Activated naive CD4-positive, alpha-beta T cell treated with anti-CD3 and anti-CD28 coated beads, Interleukin-2, amount 10 ng/mL, durations not matched to agents 7 days and 5 days (primary cell): ENCODE measurements at regions not wholly inside any gene's neighbourhood (a gene's known extent, or its start where the extent isn't known, plus 50 kb on each side); places are given as distances from the start of the nearest gene placed in this dataset.
"Not testable (repeated sequence)": the region's sequence is repeated elsewhere in the genome, so short reads cannot be mapped to it uniquely, and the experiment has no call there.

Source experiments
- CTCF ChIA-PET: fragments of 350-600 bp; sonication (Branson Sonifier 250); formaldehyde crosslinking; loops from one replicate; lab custom pipeline; 2021; ENCODE audit warnings: antibody characterized with exemption; lab: Charles Lee
- DNase-seq: peaks from one replicate; pipeline ENCODE4 v3.0.0-alpha.2; 2020
- H3K27ac Mint-ChIP-seq: one replicate; pipeline ENCODE4 v1.8.0; 2021; ENCODE audit warnings: mild to moderate bottlenecking, moderate library complexity, mixed read lengths
- H3K27me3 Mint-ChIP-seq: one replicate; pipeline ENCODE4 v1.8.0; 2021; ENCODE audit warnings: mild to moderate bottlenecking, mixed read lengths
- H3K36me3 Mint-ChIP-seq: one replicate; pipeline ENCODE4 v1.8.0; 2021; ENCODE audit warnings: mixed read lengths
- H3K4me1 Mint-ChIP-seq: one replicate; pipeline ENCODE4 v1.8.0; 2021; ENCODE audit warnings: mixed read lengths
- H3K4me3 Mint-ChIP-seq: one replicate; pipeline ENCODE4 v1.8.0; 2021; ENCODE audit warnings: mild to moderate bottlenecking, moderate library complexity, mixed read lengths
- H3K9me3 Mint-ChIP-seq: one replicate; pipeline ENCODE4 v1.8.0; 2021; ENCODE audit warnings: mixed read lengths

GRCh38 chr6:71007298-71007697, 50.4 kb upstream of the B3GAT2 start:
- H3K27me3 Mint-ChIP-seq = peaks cover 18% of the 10 kb centered on the region
- H3K4me3 Mint-ChIP-seq, H3K9me3 Mint-ChIP-seq, H3K36me3 Mint-ChIP-seq, H3K4me1 Mint-ChIP-seq, H3K27ac Mint-ChIP-seq, DNase-seq, CTCF ChIA-PET: not testable (repeated sequence)

- no peak for DNase-seq
- no peaks in the 10 kb centered on the region for H3K9me3 Mint-ChIP-seq
- no peaks in the 10 kb centered on the region for H3K36me3 Mint-ChIP-seq
- H3K27me3 Mint-ChIP-seq = peaks cover 25% of the 10 kb centered on the region
- H3K27ac Mint-ChIP-seq = no peak overlapping the region
- no peaks in the 10 kb centered on the region for H3K4me1 Mint-ChIP-seq
- H3K4me3 Mint-ChIP-seq = no peak overlapping the region
- CTCF ChIA-PET = interaction anchor here (1.0 to 2.5 kb wide), 7 partner anchors 304 to 791 kb away, joined by 3 to 7 read pairs (median 3); no protein-coding TSS in a partner anchor
Measured at GRCh38 chr6:71011871-71012371, 55.1 kb upstream of the B3GAT2 start.

DNA sequence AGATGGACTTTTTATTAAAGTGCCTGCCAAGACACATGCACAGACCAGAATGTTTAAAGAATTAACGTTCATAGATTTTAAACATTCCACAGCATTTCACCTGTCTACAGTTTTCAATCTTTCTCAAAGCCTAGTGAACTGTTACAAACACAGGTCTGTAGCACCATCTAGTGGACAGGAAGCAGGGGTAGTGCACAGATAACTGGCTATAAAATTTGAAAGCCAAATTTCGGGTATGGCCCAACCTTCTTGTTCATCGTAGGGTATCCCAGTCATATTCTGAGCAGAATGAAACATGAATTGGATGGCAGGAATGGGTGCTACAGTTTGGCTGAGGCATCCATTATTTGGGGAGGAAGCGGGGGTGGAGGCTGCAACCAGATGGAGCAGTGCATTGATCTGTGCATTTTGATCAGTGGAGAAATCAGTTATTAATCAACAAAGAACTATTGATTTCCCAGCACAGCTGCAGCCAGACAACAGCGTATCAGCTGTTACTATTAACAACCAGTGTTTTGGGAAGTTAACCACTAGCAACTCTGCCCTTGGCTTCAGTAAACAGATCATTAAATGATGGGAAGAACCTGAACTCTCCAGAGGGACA, 56.1 kb upstream of the B3GAT2 start:
- no peak for DNase-seq
- Mint-ChIP-seq H3K9me3 (no peaks in the 10 kb centered on the region), H3K27ac (no peak overlapping the region), H3K36me3 (no peaks in the 10 kb centered on the region), H3K4me1 (no peaks in the 10 kb centered on the region), H3K4me3 (no peak overlapping the region), H3K27me3 (peaks cover 25% of the 10 kb centered on the region)
- CTCF ChIA-PET = interaction anchor here (0.6 to 2.0 kb wide), 7 partner anchors 326 to 708 kb away, joined by 3 to 9 read pairs (median 3); no protein-coding TSS in a partner anchor

DNA sequence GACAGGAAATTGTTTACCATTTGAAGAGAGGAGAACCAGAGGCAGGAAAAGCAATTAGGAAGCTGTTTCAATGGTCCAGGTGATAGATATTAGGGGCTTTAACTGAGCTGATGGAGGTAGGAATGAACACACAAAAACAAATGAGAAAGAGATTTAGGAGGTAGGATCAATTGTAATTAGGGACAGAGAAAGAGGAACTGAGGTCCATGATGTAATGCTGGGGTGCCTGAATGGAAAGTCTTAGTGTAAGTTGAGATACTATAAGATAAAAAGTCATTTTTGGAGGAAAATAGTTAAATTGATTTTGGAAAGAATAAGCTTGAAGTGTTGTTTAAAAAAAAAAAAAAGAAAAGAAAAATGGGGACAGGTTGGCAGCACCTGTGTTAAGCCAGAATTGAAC, 58.5 kb upstream of the B3GAT2 start:
- DNase-seq = no peak
- CTCF ChIA-PET = interaction anchor here (0.6 to 1.7 kb wide), 3 partner anchors 60 to 794 kb away, joined by 3 to 4 read pairs (median 4); no protein-coding TSS in a partner anchor
- no peaks in the 10 kb centered on the region for H3K36me3 Mint-ChIP-seq
- H3K27me3 Mint-ChIP-seq = peaks cover 17% of the 10 kb centered on the region
- no peaks in the 10 kb centered on the region for H3K9me3 Mint-ChIP-seq
- no peak overlapping the region for H3K27ac Mint-ChIP-seq
- no peak overlapping the region for H3K4me3 Mint-ChIP-seq
- H3K4me1 Mint-ChIP-seq = no peaks in the 10 kb centered on the region

DNA sequence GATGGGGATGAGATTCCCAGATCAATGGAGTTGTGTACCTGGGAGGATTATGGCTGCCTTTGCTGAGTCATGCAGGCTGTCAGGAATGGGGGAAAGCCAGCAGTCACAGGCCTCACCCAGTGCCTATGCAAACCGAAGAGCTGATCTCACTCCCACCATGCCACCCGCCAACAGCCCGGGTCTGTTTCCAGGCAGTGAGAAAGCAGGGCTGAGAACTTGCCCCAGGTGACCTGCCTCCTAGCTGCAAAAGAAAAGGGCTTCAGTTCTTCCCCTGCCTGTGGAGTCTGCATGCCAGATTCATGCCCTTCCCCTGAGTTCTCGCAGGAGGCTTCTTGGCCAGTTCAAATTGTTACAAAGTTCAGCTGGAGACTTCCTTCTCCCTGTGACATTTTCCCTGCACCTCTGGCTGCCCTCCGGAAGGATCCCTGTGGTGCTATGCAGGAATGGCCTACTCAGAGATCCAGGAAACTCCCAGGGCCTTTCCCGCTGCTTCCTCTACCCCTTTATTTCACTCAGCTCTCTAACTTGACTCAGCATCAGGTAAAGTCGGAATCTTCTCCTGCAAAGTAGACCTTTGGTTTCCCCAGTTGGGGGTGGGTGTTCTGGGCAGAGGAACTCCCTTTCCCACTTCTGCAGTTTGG, 71.5 kb upstream of the B3GAT2 start:
- no peaks in the 10 kb centered on the region for H3K4me1 Mint-ChIP-seq
- H3K27ac Mint-ChIP-seq = no peak overlapping the region

GRCh38 chr6:71028877-71029252, 72.0 kb upstream of the B3GAT2 start:
- CTCF ChIA-PET = no interaction called here
- Mint-ChIP-seq H3K27ac (no peak overlapping the region), H3K4me1 (no peaks in the 10 kb centered on the region), H3K9me3 (no peaks in the 10 kb centered on the region), H3K4me3 (no peak overlapping the region), H3K36me3 (no peaks in the 10 kb centered on the region), H3K27me3 (no peaks in the 10 kb centered on the region)
- DNase-seq = no peak

More for the DNA sequence above, 71.5 kb upstream of the B3GAT2 start:
- Mint-ChIP-seq H3K27me3 (no peaks in the 10 kb centered on the region), H3K36me3 (no peaks in the 10 kb centered on the region), H3K9me3 (no peaks in the 10 kb centered on the region), H3K4me3 (no peak overlapping the region)
- CTCF ChIA-PET = no interaction called here
- DNase-seq = no peak

DNA sequence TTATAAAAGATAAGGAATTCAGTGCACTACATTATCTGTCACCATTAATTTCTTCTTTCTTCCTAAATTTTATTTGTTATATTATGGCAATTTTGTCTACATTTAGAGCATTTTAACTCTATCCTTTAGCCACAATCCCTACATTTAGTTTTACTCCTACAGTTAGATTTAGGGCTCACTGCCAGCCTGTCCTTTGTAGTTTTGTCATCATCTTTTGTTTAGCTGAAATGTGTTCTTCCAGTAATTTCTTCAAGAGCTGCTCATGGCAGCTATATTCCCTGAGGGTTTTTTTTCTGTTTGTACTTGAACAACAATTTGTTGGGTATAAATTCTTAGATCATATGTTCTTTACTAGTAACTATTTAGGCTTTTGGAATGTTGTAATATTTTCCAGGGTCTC, 72.7 kb upstream of the B3GAT2 start:
- Mint-ChIP-seq H3K4me1 (no peaks in the 10 kb centered on the region), H3K27me3 (no peaks in the 10 kb centered on the region), H3K4me3 (no peak overlapping the region), H3K27ac (no peak overlapping the region), H3K9me3 (no peaks in the 10 kb centered on the region), H3K36me3 (no peaks in the 10 kb centered on the region)
- no peak for DNase-seq
- CTCF ChIA-PET = no interaction called here

GRCh38 chr6:71031912-71032311, 75.1 kb upstream of the B3GAT2 start:
- H3K27me3 Mint-ChIP-seq = no peaks in the 10 kb centered on the region
- no peaks in the 10 kb centered on the region for H3K36me3 Mint-ChIP-seq
- DNase-seq = no peak
- no peak overlapping the region for H3K4me3 Mint-ChIP-seq
- CTCF ChIA-PET = no interaction called here
- no peak overlapping the region for H3K27ac Mint-ChIP-seq
- no peaks in the 10 kb centered on the region for H3K9me3 Mint-ChIP-seq
- no peaks in the 10 kb centered on the region for H3K4me1 Mint-ChIP-seq

- CTCF ChIA-PET = no interaction called here
- no peaks in the 10 kb centered on the region for H3K4me1 Mint-ChIP-seq
- H3K27me3 Mint-ChIP-seq = no peaks in the 10 kb centered on the region
- no peaks in the 10 kb centered on the region for H3K36me3 Mint-ChIP-seq
- no peak for DNase-seq
- no peak overlapping the region for H3K4me3 Mint-ChIP-seq
- H3K27ac Mint-ChIP-seq = no peak overlapping the region
- H3K9me3 Mint-ChIP-seq = no peaks in the 10 kb centered on the region
Measured at GRCh38 chr6:71033171-71033570, 76.3 kb upstream of the B3GAT2 start.

- H3K4me3 Mint-ChIP-seq = no peak overlapping the region
- no peaks in the 10 kb centered on the region for H3K4me1 Mint-ChIP-seq
- no peak for DNase-seq
- CTCF ChIA-PET = no interaction called here
- no peaks in the 10 kb centered on the region for H3K9me3 Mint-ChIP-seq
- no peaks in the 10 kb centered on the region for H3K27me3 Mint-ChIP-seq
- no peak overlapping the region for H3K27ac Mint-ChIP-seq
- H3K36me3 Mint-ChIP-seq = no peaks in the 10 kb centered on the region
Measured at GRCh38 chr6:71033890-71034289, 77.0 kb upstream of the B3GAT2 start.

GRCh38 chr6:71034563-71035345, 77.9 kb upstream of the B3GAT2 start:
- Mint-ChIP-seq H3K27me3 (no peaks in the 10 kb centered on the region), H3K9me3 (no peaks in the 10 kb centered on the region), H3K27ac (no peak overlapping the region), H3K4me3 (no peak overlapping the region), H3K4me1 (no peaks in the 10 kb centered on the region), H3K36me3 (no peaks in the 10 kb centered on the region)
- CTCF ChIA-PET = no interaction called here
- DNase-seq = no peak

DNA sequence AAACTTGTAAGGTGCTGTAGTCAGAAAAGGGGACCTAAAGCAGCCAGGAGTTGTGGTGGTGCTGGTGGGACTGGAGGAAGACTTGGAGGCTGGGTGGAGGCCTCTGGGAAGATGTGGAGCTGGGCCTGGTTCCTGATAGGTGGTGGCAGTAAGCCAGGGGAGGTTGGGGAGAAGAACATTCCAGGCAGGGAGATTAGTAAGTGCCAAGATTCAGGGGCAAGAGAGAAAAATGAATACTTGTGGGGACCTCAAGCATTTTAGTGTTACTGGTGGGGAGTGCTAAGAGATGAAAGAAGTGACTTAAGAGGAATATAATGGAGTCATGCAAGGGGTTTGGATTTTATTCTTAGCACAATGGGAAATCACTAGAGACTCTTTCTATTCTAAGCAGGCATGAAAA, 79.0 kb upstream of the B3GAT2 start:
- H3K4me1 Mint-ChIP-seq = no peaks in the 10 kb centered on the region
- H3K4me3 Mint-ChIP-seq = no peak overlapping the region

GRCh38 chr6:71038711-71039344, 82.0 kb upstream of the B3GAT2 start:
- H3K4me1 Mint-ChIP-seq = no peaks in the 10 kb centered on the region
- CTCF ChIA-PET = no interaction called here
- no peak for DNase-seq
- peaks cover 4% of the 10 kb centered on the region for H3K27me3 Mint-ChIP-seq
- H3K9me3 Mint-ChIP-seq = no peaks in the 10 kb centered on the region
- H3K4me3 Mint-ChIP-seq = no peak overlapping the region
- H3K27ac Mint-ChIP-seq = no peak overlapping the region
- H3K36me3 Mint-ChIP-seq = no peaks in the 10 kb centered on the region

More for the DNA sequence above, 79.0 kb upstream of the B3GAT2 start:
- Mint-ChIP-seq H3K36me3 (no peaks in the 10 kb centered on the region), H3K27me3 (peaks cover 4% of the 10 kb centered on the region), H3K9me3 (no peaks in the 10 kb centered on the region), H3K27ac (no peak overlapping the region)
- CTCF ChIA-PET = no interaction called here
- no peak for DNase-seq

DNA sequence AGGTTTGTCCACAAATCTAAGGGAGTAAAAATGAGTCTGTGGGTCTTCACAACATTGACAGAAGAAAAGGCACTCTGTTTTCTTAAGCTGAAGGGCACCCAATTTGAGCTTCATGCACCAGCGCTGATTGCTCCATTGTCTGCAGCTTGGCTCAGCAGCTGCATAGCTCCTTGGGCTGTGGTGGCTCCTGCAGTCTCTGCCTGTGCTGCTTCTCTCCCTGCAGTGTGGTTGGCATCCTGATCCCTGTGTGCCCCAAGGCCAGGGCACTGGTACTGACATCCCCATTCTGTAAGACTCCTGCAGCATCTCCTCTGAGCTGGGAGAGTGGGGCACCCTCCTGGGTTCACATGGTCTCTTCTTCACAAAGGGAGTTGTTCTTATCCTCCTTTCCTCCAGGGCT, 83.2 kb upstream of the B3GAT2 start:
- no peaks in the 10 kb centered on the region for H3K4me1 Mint-ChIP-seq
- CTCF ChIA-PET = no interaction called here
- peaks cover 4% of the 10 kb centered on the region for H3K27me3 Mint-ChIP-seq
- no peaks in the 10 kb centered on the region for H3K36me3 Mint-ChIP-seq
- H3K4me3 Mint-ChIP-seq = no peak overlapping the region
- no peaks in the 10 kb centered on the region for H3K9me3 Mint-ChIP-seq
- H3K27ac Mint-ChIP-seq = no peak overlapping the region
- DNase-seq = no peak
